K562 (cell line): ENCODE measurements at regions not wholly inside any gene's neighbourhood (a gene's known extent, or its start where the extent isn't known, plus 50 kb on each side); places are given as distances from the start of the nearest gene placed in this dataset.

ENCODE experiments used
- ATF7 ChIP-seq: fragments of 450-650 bp; IDR thresholded peaks from 2 replicates; pipeline ENCODE4 v1.7.1; 2014; ENCODE audit warnings: mild to moderate bottlenecking, moderate library complexity
- CREB1 ChIP-seq, 2 experiments: sonication (generic) in 1 of 2; formaldehyde crosslinking in 1 of 2; IDR thresholded peaks; 2 replicates each; pipeline versions ENCODE4 v1.6.1 to v1.8.0; 2012 to 2022; ENCODE audit warnings: inconsistent platforms in 1 of 2, mild to moderate bottlenecking in 1 of 2, missing genetic modification reagents in 1 of 2, moderate library complexity in 1 of 2
- NFIC ChIP-seq: fragments of 450-650 bp; IDR thresholded peaks from 2 replicates; pipeline ENCODE4 v1.6.1; 2017; ENCODE audit warnings: mild to moderate bottlenecking, inconsistent platforms
- RFX5 ChIP-seq: IDR thresholded peaks from 2 replicates; pipeline ENCODE4 v1.6.1; 2011; ENCODE audit warnings: low read depth, mild to moderate bottlenecking, improper control_type of control experiment, low read length
- SP1 ChIP-seq: sonication (generic); formaldehyde crosslinking; IDR thresholded peaks from 2 replicates; pipeline ENCODE4 v1.8.1; 2022; ENCODE audit warnings: mild to moderate bottlenecking, missing genetic modification reagents
- ZNF24 ChIP-seq: fragments of 450-650 bp; IDR thresholded peaks from 2 replicates; pipeline ENCODE4 v1.6.1; 2016
- ZSCAN29 ChIP-seq: fragments of 450-650 bp; IDR thresholded peaks from 2 replicates; pipeline ENCODE4 v1.6.1; 2017
- TF ChIP-seq, protein P1 (sequence below): fragments of 450-650 bp; formaldehyde crosslinking; IDR thresholded peaks from 2 replicates; pipeline ENCODE4 v1.4.0; 2022; ENCODE audit warnings: mild to moderate bottlenecking, moderate library complexity
- TF ChIP-seq, protein P2 (sequence below): fragments of 450-650 bp; IDR thresholded peaks from 2 replicates; pipeline ENCODE4 v1.6.1; 2016; ENCODE audit warnings: low read depth
- TF ChIP-seq, protein P3 (sequence below): fragments of 250-450 bp; sonication (Bioruptor Pico); IDR thresholded peaks from 2 replicates; pipeline ENCODE4 v1.9.0; 2021; ENCODE audit warnings: mild to moderate bottlenecking, inconsistent platforms

DNA sequence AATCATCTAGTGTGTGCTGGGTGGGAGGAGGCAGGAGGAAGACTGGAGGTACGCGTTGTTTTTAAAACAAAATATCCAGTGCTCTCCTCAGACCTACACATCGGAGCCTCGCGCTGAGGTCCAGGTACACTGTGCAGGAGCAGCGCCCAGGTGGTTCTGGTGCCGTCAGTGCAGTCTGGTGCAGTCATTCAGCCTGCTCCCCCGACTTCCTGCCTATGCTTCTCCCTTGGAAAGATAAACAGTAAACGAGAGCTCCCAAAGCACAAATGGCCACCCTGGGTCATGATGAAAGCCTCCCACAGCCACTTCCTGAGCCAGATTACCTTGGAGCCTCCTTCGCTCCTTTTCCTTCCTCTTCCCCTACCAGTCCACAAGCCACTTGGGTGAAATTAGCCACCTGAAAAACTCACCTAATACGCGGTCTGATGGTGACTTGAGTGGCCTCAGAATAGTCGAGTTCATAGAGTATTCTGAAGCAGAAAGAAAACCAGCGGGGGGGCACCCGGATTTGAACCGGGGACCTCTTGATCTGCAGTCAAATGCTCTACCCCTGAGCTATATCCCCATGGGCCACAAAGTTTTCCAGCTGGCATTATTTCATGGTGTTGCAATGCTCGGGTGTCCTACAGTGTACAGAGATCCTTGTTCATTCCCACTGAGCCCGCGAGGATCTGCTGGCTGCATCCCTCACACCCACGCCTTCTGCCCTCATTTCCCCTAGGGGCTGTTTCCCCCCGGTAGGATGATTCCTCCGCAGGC lies 82.5 kb downstream of the ZNF467 start (continued):
- TF ChIP-seq, protein P1, sequence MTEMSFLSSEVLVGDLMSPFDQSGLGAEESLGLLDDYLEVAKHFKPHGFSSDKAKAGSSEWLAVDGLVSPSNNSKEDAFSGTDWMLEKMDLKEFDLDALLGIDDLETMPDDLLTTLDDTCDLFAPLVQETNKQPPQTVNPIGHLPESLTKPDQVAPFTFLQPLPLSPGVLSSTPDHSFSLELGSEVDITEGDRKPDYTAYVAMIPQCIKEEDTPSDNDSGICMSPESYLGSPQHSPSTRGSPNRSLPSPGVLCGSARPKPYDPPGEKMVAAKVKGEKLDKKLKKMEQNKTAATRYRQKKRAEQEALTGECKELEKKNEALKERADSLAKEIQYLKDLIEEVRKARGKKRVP (CRISPR knock-in tag): no peak
- TF ChIP-seq RFX5: peak; percentile 64; the same call in 1 of the 2 replicates
- peak; percentile 91 for TF ChIP-seq ZSCAN29
- TF ChIP-seq ATF7: peak; percentile 89
- peak; percentile 46 for TF ChIP-seq ZNF24
- TF ChIP-seq NFIC: peak; percentile 79
- peak; percentile 70; the same call in 1 of the 2 replicates for TF ChIP-seq SP1 (CRISPR knock-in tag)
- TF ChIP-seq, protein P2, sequence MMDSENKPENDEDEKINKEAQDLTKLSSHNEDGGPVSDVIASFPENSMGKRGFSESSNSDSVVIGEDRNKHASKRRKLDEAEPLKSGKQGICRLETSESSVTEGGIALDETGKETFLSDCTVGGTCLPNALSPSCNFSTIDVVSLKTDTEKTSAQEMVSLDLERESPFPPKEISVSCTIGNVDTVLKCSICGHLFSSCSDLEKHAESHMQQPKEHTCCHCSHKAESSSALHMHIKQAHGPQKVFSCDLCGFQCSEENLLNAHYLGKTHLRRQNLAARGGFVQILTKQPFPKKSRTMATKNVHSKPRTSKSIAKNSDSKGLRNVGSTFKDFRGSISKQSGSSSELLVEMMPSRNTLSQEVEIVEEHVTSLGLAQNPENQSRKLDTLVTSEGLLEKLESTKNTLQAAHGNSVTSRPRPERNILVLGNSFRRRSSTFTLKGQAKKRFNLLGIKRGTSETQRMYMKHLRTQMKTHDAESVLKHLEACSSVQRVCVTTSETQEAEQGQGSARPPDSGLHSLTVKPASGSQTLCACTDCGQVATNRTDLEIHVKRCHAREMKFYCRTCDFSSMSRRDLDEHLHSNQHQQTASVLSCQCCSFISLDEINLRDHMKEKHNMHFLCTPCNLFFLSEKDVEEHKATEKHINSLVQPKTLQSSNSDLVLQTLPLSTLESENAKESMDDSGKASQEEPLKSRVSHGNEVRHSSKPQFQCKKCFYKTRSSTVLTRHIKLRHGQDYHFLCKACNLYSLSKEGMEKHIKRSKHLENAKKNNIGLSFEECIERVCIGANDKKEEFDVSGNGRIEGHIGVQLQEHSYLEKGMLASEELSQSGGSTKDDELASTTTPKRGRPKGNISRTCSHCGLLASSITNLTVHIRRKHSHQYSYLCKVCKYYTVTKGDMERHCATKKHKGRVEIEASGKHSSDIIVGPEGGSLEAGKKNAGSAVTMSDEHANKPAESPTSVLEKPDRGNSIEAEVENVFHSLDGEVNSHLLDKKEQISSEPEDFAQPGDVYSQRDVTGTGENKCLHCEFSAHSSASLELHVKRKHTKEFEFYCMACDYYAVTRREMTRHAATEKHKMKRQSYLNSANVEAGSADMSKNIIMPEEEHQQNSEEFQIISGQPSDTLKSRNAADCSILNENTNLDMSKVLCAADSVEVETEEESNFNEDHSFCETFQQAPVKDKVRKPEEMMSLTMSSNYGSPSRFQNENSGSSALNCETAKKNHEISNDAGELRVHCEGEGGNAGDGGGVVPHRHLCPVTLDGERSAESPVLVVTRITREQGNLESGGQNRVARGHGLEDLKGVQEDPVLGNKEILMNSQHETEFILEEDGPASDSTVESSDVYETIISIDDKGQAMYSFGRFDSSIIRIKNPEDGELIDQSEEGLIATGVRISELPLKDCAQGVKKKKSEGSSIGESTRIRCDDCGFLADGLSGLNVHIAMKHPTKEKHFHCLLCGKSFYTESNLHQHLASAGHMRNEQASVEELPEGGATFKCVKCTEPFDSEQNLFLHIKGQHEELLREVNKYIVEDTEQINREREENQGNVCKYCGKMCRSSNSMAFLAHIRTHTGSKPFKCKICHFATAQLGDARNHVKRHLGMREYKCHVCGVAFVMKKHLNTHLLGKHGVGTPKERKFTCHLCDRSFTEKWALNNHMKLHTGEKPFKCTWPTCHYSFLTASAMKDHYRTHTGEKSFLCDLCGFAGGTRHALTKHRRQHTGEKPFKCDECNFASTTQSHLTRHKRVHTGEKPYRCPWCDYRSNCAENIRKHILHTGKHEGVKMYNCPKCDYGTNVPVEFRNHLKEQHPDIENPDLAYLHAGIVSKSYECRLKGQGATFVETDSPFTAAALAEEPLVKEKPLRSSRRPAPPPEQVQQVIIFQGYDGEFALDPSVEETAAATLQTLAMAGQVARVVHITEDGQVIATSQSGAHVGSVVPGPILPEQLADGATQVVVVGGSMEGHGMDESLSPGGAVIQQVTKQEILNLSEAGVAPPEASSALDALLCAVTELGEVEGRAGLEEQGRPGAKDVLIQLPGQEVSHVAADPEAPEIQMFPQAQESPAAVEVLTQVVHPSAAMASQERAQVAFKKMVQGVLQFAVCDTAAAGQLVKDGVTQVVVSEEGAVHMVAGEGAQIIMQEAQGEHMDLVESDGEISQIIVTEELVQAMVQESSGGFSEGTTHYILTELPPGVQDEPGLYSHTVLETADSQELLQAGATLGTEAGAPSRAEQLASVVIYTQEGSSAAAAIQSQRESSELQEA: peak; percentile 75
- TF ChIP-seq, protein P3, sequence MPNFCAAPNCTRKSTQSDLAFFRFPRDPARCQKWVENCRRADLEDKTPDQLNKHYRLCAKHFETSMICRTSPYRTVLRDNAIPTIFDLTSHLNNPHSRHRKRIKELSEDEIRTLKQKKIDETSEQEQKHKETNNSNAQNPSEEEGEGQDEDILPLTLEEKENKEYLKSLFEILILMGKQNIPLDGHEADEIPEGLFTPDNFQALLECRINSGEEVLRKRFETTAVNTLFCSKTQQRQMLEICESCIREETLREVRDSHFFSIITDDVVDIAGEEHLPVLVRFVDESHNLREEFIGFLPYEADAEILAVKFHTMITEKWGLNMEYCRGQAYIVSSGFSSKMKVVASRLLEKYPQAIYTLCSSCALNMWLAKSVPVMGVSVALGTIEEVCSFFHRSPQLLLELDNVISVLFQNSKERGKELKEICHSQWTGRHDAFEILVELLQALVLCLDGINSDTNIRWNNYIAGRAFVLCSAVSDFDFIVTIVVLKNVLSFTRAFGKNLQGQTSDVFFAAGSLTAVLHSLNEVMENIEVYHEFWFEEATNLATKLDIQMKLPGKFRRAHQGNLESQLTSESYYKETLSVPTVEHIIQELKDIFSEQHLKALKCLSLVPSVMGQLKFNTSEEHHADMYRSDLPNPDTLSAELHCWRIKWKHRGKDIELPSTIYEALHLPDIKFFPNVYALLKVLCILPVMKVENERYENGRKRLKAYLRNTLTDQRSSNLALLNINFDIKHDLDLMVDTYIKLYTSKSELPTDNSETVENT (CRISPR knock-in tag): peak; percentile 52; the same call in 1 of the 2 replicates
- TF ChIP-seq CREB1 (IDR thresholded peaks at IDR 0.05): no peak
- peak; percentile 51; the same call in 1 of the 2 replicates for TF ChIP-seq CREB1 (CRISPR knock-in tag; IDR thresholded peaks at IDR 0.05)
